Stimulated activated CD4-positive, alpha-beta T cell treated with anti-CD3 and anti-CD28 coated beads, TNF-alpha, amount 100 ng/mL, for 24 hours (primary cell): ENCODE measurements at regions not wholly inside any gene's neighbourhood (a gene's known extent, or its start where the extent isn't known, plus 50 kb on each side); places are given as distances from the start of the nearest gene placed in this dataset.
A peak's percentile ranks its signal among the peaks of the same experiment; 100 is the strongest.
"Not testable (repeated sequence)": the region's sequence is repeated elsewhere in the genome, so short reads cannot be mapped to it uniquely, and the experiment has no call there.

ENCODE experiments used
- DNase-seq, 3 experiments: peaks; one replicate each; pipeline ENCODE4 v3.0.0-alpha.2; 2020; ENCODE audit warnings: low read depth in 3 of 3

DNA sequence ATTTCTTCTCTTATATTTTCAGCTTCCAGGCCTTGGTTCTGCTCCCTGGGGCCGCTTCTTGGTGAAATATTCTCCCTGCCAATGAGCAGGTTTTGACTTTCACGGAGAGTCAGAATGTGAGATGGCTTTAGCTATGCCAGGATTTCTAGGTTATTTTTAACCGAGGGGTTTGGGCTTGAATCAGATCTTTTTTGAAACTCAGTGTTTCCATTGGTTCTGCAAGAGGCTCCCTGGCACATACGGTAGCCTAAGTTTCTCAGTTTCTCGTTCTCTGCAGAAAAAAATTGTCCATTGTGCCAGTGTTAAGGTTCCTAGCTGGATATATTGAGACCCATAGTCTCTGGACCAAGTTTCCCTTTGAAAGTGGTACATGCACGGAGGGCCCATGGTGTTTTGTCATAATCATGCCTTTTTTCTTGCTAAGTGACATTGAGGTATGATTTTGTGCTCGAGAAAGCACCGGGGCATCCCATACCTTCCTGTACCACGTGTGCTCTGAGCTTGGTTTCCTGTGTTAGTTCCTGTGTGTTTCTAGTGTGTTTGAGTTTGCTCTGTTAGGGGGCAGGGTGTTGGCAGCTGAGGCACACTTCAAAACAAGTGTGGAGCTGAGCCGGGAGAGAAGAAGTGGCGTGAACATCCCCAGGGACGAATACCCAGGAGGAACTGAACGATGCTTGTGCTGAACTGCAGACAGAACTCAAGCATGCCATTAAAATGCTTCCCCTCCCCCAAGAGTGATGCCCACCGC lies 127.2 kb downstream of the HS3ST3B1 start:
- peak; percentile 7 to 29 (median 12) for DNase-seq

DNA sequence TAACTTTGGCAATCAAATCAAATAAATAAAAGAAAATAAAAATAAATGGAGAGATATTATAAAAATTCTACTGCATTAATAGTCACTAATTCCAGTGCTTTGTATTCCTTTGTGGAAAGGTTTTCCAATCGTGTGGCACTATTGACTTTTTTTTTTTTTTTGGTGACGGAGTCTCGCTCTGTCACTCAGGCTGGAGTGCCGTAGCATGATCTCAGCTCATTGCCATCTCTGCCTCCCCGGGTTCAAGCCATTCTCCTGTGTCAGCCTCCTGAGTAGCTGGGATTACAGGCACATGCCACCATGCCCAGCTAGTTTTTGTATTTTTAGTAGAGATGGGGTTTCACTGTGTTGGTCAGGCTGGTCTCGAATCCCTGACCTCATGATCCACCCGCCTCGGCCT lies 122.3 kb downstream of the HS3ST3B1 start:
- DNase-seq, result not testable (repeated sequence)

DNA sequence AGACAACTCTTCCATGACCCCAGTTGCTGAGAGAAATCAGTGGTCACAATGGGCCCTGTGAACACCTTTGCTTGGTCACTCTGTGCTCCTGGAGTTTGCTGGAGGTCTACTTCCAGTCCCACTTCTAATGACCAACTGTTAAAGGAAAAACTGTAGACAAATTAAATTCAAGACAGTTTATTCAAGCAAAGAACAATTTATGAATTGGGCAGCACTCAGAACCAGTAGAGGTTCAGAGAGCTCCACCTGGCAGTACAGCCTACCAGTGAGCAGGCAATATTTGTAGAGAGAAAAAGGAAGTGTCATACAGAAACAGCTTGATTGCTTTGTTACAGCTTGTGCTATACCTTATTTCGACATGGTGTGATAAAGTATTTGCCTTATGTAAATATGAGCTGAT lies 116.5 kb downstream of the HS3ST3B1 start:
- DNase-seq, result no peak

DNA sequence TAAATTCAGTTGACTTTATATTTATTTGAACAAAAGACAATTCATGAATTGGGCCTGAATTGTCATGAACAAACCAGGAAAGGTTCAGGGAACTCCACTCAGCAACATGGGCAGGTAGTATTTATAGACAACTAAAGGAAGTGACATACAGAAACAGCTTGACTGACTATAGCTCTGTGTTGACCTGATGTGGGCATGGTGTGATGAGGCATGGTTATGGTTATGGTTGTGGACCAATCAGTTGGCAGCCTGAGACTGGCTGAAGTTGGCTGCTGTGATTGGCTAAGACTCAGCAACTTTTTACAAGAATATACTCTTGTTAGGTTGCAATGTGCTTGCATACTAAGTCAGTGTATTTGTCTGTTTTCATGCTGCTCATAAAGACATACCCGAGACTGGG lies 108.4 kb downstream of the HS3ST3B1 start:
- no peak for DNase-seq

DNA sequence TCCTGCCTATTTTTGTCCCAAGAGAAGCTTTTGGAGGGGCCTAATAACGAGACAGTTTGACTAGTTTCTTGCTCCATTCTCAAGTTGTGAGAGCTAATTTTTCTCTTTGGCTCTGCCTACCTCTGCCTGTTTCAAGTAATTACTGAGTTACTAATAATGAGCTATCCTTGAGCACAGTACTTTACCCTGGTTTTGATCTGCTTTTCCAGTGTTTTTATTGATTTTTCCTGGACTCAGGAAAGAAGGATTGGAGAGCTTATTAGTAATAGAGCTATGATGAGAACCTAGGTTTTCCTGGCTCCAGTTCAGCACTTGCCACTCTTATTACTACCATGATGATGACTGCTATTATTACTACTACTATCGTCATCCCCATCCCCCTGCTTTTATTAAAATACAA lies 106.7 kb downstream of the HS3ST3B1 start:
- no peak for DNase-seq

DNA sequence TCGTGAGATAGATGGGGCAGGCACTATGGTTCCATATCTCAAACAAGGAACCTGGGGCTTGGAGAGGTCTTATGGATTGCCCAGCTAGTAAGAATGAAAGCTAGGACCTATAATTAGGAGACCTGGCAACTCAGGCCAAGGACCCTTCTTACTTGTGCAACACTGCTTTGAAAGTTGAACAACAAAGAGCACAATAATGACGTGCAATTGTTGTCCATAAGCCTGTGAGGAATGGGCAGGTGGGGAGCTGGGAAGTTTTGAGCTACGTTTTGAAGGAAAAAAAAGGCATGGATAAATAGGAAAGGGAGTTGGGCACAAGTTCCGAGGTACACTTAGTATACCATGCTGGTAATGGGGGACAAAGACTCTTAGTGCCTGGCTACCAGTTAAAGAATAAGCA lies 104.3 kb downstream of the HS3ST3B1 start:
- no peak for DNase-seq
